ENCODE measurements at regions not wholly inside any gene's neighbourhood (a gene's known extent, or its start where the extent isn't known, plus 50 kb on each side); places are given as distances from the start of the nearest gene placed in this dataset.
"Not testable (repeated sequence)": the region's sequence is repeated elsewhere in the genome, so short reads cannot be mapped to it uniquely, and the experiment has no call there.

DNA sequence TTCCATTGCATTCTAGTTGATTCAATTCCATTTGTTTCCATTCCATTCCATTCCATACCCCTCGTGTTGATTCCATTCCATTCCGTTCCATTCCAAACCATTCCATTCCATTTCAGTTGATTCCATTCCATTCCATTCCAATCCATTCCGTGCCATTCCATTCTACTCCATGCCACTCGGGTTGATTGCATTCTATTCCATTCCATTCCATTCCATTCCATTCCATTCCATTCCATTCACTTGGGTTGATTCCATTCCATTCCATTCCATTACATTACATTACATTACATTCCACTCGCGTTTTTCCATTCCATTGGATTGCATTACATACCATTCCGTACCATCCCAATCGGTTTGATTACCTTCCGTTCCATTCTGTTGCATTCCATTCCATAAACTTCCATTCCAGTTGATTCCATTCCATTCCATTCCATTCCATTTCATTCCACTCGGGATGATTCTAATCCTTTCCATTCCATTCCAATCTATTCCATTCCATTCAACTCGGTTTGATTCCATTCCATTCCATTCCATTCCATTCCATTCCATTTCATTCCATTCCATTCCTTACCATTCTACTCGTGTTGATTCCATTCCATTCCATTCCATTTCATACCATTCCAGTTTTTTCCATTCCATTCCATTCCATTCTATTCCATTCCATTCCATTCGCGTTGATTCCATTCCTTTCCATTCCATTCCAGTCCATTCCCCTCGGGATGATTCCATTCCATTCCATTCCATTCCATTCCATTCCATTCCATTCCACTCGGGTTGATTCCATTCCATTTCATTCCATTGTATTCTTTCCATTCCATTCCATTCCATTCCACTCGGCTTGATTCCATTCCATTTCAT is 1140.4 kb downstream of the RPIA start:
- no peak overlapping the region for H3K4me3 ChIP-seq (ENCODE audit: low read depth, low read length)
- TF ChIP-seq, protein P1, sequence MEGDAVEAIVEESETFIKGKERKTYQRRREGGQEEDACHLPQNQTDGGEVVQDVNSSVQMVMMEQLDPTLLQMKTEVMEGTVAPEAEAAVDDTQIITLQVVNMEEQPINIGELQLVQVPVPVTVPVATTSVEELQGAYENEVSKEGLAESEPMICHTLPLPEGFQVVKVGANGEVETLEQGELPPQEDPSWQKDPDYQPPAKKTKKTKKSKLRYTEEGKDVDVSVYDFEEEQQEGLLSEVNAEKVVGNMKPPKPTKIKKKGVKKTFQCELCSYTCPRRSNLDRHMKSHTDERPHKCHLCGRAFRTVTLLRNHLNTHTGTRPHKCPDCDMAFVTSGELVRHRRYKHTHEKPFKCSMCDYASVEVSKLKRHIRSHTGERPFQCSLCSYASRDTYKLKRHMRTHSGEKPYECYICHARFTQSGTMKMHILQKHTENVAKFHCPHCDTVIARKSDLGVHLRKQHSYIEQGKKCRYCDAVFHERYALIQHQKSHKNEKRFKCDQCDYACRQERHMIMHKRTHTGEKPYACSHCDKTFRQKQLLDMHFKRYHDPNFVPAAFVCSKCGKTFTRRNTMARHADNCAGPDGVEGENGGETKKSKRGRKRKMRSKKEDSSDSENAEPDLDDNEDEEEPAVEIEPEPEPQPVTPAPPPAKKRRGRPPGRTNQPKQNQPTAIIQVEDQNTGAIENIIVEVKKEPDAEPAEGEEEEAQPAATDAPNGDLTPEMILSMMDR (IDR thresholded peaks at IDR 0.05; ENCODE audit: low read depth, low read length), result no peak

- TF ChIP-seq, protein P1 (IDR thresholded peaks at IDR 0.05; ENCODE audit: low read depth, low read length), result no peak
- no peak overlapping the region for H3K4me3 ChIP-seq (ENCODE audit: low read depth, low read length)
Observed at GRCh38 chr2:89833116-89833779, 1141.8 kb downstream of the RPIA start.

DNA sequence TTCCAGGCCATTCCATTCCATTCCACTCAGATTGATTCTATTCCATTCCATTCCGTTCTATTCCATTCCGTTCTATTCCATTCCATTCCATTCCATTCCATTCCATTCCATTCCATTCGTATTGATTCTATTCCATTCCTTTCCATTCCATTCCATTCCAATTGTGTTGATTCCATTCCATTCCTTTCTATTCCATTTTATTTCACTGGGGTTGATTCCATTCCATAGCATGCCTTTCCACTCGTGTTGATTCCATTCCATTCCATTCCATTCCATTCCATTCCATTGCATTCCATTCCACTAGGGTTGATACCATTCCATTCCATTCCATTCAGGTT is 1142.3 kb downstream of the RPIA start:
- TF ChIP-seq, protein P1 (IDR thresholded peaks at IDR 0.05; ENCODE audit: low read depth, low read length), result no peak
- no peak overlapping the region for H3K4me3 ChIP-seq (ENCODE audit: low read depth, low read length)

DNA sequence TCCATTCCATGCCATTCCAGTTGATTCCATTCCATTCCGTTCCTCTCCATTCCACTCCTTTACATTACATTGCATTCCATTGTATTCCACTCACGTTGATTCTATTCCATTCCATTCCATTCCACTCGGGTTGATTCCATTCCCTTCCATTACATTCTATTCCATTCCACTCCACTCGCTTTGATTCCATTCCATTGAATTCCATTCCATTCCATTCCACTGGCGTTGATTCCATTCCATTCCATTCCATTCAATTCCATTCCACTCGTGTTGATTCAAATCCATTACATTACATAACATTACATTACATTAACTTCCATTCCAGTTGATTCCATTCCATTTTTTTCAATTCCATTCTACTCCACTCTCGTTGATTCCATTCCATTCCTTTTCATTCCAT is 1142.8 kb downstream of the RPIA start:
- no peak overlapping the region for H3K4me3 ChIP-seq (ENCODE audit: low read depth, low read length)
- TF ChIP-seq, protein P1 (IDR thresholded peaks at IDR 0.05; ENCODE audit: low read depth, low read length), result no peak

DNA sequence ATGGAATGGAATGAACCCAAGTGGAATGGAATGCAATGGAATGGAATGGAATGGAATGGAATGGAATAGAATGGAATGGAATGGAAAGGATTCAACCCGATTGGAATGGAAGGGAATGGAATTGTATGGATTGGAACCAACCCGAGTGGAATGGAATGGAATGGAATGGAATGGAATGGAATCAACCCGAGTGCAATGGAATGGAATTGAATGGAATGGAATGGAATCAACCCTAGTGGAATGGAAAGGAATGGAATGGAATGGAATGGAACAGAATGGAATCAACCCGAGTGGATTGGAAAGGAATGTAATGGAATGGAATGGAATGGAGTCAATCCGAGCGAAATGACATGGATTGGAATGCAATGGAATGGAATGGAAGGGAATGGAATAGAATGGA is 1144.9 kb downstream of the RPIA start:
- H3K4me3 ChIP-seq (ENCODE audit: low read depth, low read length), result not testable (repeated sequence)

DNA sequence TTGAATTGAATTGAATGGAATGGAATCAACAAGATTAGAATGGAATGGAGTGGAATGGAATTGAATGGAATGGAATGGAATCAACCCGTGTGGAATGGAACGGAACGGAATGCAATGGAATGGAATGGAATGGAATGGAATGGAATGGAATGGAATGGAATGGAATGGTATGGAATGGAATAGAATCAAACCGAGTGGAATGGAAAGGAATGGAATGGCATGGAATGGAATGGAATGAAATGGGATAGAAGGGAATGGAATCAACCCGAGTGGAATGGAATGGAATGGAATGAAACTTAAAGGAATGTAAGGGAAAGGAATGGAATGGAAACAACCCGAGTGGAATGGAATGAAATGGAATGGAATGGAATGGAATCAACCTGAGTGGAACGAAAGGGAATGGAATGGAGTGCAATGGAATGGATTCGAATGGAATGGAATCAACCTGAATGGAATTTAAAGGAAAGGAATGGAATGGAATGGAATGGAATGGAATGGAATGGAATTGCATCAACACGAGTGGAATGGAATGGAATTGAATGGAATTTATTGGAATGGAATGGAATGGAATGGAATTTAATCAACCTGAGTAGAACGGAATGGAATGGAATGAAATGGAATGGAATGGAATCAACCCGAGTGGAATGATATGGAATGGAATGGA is 1146.6 kb downstream of the RPIA start:
- TF ChIP-seq, protein P1 (IDR thresholded peaks at IDR 0.05; ENCODE audit: low read depth, low read length), result no peak
- no peak overlapping the region for H3K4me3 ChIP-seq (ENCODE audit: low read depth, low read length)

- H3K4me3 ChIP-seq (ENCODE audit: low read depth, low read length), result not testable (repeated sequence)
Observed at GRCh38 chr2:89840175-89840574, 1148.7 kb downstream of the RPIA start.

DNA sequence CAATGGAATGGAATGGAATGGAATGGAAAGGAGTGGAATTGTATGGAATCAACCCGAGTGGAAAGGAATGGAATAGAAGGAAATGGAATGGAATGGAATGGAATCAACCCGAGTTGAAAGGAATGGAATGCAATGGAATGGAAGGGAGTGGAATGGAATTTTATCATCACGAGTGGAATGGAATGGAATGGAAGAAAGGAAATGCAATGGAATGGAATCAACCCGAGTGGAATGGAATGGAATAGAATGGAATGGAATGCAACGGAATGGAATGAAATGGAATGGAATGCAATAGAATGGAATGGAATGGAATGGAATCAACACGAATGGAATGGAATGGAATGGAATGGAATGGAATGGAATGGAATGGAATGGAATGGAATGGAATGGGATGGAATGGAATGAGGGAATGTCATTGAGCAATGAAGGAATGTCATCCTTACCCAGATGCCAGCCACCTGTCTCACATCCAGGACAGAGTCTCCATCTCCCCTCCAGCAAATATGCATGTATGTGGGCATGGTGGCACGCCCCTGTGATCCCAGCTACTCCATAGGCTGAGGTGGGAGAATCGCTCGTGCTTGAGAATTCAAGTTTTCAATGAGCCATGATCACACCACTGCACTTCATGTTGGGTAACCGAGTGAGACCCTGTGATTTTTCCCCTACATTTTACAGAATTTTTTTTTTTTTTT is 1149.5 kb downstream of the RPIA start:
- H3K4me3 ChIP-seq (ENCODE audit: low read depth, low read length), result not testable (repeated sequence)

Measured in WI38 (cell line).